Stimulated activated memory B cell treated with anti-CD40 and anti-IgM and Interleukin-4, amounts not matched to agents 10 μg/mL and 1 μg/mL and 100 μg/mL, for 72 hours (primary cell): ENCODE measurements at regions not wholly inside any gene's neighbourhood (a gene's known extent, or its start where the extent isn't known, plus 50 kb on each side); places are given as distances from the start of the nearest gene placed in this dataset.

Source experiments
- ATAC-seq: fragments of 150-1000 bp; cut with Tn5 transposase; 2 replicates; pipeline ENCODE4 v1.10.0; 2021
- H3K27ac Mint-ChIP-seq: one replicate; pipeline ENCODE4 v1.8.0; 2022; ENCODE audit warnings: mild to moderate bottlenecking, mixed read lengths
- H3K27me3 Mint-ChIP-seq: one replicate; pipeline ENCODE4 v1.8.0; 2022; ENCODE audit warnings: mixed read lengths
- H3K36me3 Mint-ChIP-seq: one replicate; pipeline ENCODE4 v1.8.0; 2022; ENCODE audit warnings: mixed read lengths
- H3K4me1 Mint-ChIP-seq: one replicate; pipeline ENCODE4 v1.8.0; 2022; ENCODE audit warnings: mixed read lengths
- H3K4me3 Mint-ChIP-seq: one replicate; pipeline ENCODE4 v1.8.0; 2022; ENCODE audit warnings: mild to moderate bottlenecking, moderate library complexity, mixed read lengths
- H3K9me3 Mint-ChIP-seq: one replicate; pipeline ENCODE4 v1.8.0; 2022; ENCODE audit warnings: mixed read lengths

- no peak for ATAC-seq
Measured at GRCh38 chr5:155839251-155840037, 487.5 kb upstream of the SGCD start.

DNA sequence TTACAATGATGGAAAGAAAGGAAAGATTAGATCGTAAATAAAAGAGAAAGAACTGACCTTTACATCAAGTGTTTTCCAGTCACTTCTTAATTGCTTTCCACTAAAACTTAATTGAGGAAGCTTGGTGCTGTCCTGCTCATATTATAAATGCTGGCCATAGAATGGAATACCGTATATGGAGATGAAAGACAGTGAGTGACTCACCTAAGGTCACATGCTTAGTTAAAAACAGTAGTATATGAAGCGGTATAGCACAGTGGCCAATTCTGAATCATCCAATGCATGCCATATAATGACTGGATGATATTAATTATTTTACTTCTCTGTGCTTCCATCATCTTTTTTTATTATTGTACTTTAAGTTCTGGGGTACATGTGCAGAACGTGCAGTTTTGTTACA, 482.4 kb upstream of the SGCD start:
- no peaks in the 10 kb centered on the region for H3K36me3 Mint-ChIP-seq
- H3K4me1 Mint-ChIP-seq, result no peaks in the 10 kb centered on the region
- no peaks in the 10 kb centered on the region for H3K9me3 Mint-ChIP-seq
- no peak for ATAC-seq
- H3K27me3 Mint-ChIP-seq, result no peaks in the 10 kb centered on the region
- H3K27ac Mint-ChIP-seq, result no peak overlapping the region
- H3K4me3 Mint-ChIP-seq, result no peak overlapping the region

More at GRCh38 chr5:155839251-155840037, 487.5 kb upstream of the SGCD start:
- Mint-ChIP-seq H3K9me3 (no peaks in the 10 kb centered on the region), H3K27me3 (no peaks in the 10 kb centered on the region), H3K4me3 (no peak overlapping the region), H3K4me1 (no peaks in the 10 kb centered on the region), H3K27ac (no peak overlapping the region), H3K36me3 (no peaks in the 10 kb centered on the region)

GRCh38 chr5:155850370-155850769, 476.6 kb upstream of the SGCD start:
- Mint-ChIP-seq H3K4me1 (no peaks in the 10 kb centered on the region), H3K27me3 (no peaks in the 10 kb centered on the region), H3K4me3 (no peak overlapping the region), H3K36me3 (no peaks in the 10 kb centered on the region), H3K9me3 (no peaks in the 10 kb centered on the region), H3K27ac (no peak overlapping the region)
- no peak for ATAC-seq

DNA sequence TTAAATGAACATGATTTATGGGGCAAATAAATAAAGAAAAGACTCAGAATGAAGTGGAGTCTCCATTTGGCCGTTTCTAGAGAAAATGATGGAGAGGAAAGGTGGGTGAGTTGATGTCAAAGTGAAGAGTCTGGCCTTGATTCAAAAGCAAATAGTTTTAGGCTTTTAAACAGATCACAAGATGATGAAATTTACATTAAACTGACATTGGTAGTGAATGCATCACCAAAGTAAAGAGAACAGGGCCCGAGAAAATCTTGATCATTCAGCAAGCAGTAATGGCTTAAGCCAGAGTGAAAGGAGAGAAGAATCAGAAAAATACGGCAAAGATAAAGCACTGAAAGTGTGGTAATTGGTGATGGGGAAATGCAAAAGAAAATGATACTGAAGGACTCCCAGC, 460.0 kb upstream of the SGCD start:
- Mint-ChIP-seq H3K9me3 (no peaks in the 10 kb centered on the region), H3K4me3 (no peak overlapping the region), H3K27me3 (no peaks in the 10 kb centered on the region), H3K36me3 (no peaks in the 10 kb centered on the region), H3K27ac (no peak overlapping the region), H3K4me1 (no peaks in the 10 kb centered on the region)
- ATAC-seq, result no peak

GRCh38 chr5:155867522-155868088, 459.4 kb upstream of the SGCD start:
- Mint-ChIP-seq H3K27ac (no peak overlapping the region), H3K4me3 (no peak overlapping the region), H3K9me3 (no peaks in the 10 kb centered on the region), H3K36me3 (no peaks in the 10 kb centered on the region), H3K4me1 (no peaks in the 10 kb centered on the region), H3K27me3 (no peaks in the 10 kb centered on the region)
- no peak for ATAC-seq

GRCh38 chr5:155870636-155871035, 456.3 kb upstream of the SGCD start:
- Mint-ChIP-seq H3K4me3 (no peak overlapping the region), H3K9me3 (no peaks in the 10 kb centered on the region), H3K36me3 (no peaks in the 10 kb centered on the region)

GRCh38 chr5:155871623-155872022, 455.3 kb upstream of the SGCD start:
- no peak for ATAC-seq
- H3K27ac Mint-ChIP-seq, result no peak overlapping the region
- H3K9me3 Mint-ChIP-seq, result no peaks in the 10 kb centered on the region
- no peaks in the 10 kb centered on the region for H3K36me3 Mint-ChIP-seq
- H3K4me1 Mint-ChIP-seq, result no peaks in the 10 kb centered on the region
- H3K4me3 Mint-ChIP-seq, result no peak overlapping the region
- H3K27me3 Mint-ChIP-seq, result no peaks in the 10 kb centered on the region

More at GRCh38 chr5:155870636-155871035, 456.3 kb upstream of the SGCD start:
- no peak for ATAC-seq
- no peaks in the 10 kb centered on the region for H3K4me1 Mint-ChIP-seq
- H3K27me3 Mint-ChIP-seq, result no peaks in the 10 kb centered on the region
- H3K27ac Mint-ChIP-seq, result no peak overlapping the region

- Mint-ChIP-seq H3K4me3 (no peak overlapping the region), H3K27me3 (no peaks in the 10 kb centered on the region), H3K27ac (no peak overlapping the region), H3K9me3 (no peaks in the 10 kb centered on the region), H3K4me1 (no peaks in the 10 kb centered on the region), H3K36me3 (no peaks in the 10 kb centered on the region)
- no peak for ATAC-seq
Measured at GRCh38 chr5:155872629-155873220, 454.2 kb upstream of the SGCD start.

DNA sequence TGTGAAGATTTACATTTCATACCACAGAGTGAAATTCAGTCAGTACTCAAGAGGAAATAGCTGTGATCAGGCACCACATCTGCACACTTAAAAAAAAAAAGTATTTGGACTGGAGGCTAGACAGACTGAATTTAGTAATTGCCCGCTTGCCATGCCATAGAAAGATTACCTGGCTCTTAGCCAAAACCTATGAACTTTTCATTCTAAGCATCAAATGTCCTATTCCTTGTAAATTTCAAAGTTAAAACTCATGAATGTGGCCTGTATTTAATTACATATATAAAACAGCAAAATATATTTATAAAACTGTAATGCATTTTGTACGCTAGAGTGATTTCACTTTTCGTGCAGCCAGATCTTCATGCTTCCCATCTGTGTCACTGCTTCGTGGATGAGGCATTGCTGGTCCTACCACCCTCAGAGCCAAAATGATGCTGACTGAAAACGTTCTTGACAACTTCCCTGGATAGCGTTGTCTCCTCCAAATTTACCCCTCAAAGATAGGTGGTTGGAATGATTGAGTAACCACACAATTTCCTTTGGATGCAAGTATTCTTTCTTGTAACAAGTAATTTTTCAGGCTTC, 447.9 kb upstream of the SGCD start:
- Mint-ChIP-seq H3K4me3 (no peak overlapping the region), H3K9me3 (no peaks in the 10 kb centered on the region), H3K4me1 (no peaks in the 10 kb centered on the region), H3K27ac (no peak overlapping the region), H3K36me3 (no peaks in the 10 kb centered on the region), H3K27me3 (no peaks in the 10 kb centered on the region)
- ATAC-seq, result no peak

GRCh38 chr5:155884041-155884440, 442.9 kb upstream of the SGCD start:
- Mint-ChIP-seq H3K27me3 (no peaks in the 10 kb centered on the region), H3K4me1 (no peaks in the 10 kb centered on the region), H3K4me3 (no peak overlapping the region), H3K36me3 (no peaks in the 10 kb centered on the region), H3K9me3 (no peaks in the 10 kb centered on the region), H3K27ac (no peak overlapping the region)
- no peak for ATAC-seq

DNA sequence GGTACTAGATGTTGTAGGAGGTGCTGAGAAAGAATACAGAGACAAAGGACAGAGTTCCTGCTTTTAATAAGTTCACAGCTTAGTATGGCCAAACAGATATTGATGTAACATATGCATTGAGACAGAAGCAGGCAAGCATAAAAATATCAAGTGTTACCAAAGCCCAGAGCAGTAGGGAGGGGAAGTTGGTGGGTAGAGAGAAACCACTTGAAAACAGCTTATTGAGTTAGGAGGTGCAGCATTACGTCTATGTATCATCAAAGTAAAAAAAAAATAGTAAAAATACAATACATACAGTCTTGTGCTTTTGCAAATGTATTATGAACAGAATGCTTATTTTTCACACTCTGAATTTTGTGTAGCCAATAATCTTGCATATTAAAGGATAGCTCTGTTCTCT, 441.8 kb upstream of the SGCD start:
- ATAC-seq, result no peak
- no peaks in the 10 kb centered on the region for H3K27me3 Mint-ChIP-seq
- H3K27ac Mint-ChIP-seq, result no peak overlapping the region
- H3K4me3 Mint-ChIP-seq, result no peak overlapping the region
- H3K36me3 Mint-ChIP-seq, result no peaks in the 10 kb centered on the region
- no peaks in the 10 kb centered on the region for H3K4me1 Mint-ChIP-seq
- H3K9me3 Mint-ChIP-seq, result no peaks in the 10 kb centered on the region

DNA sequence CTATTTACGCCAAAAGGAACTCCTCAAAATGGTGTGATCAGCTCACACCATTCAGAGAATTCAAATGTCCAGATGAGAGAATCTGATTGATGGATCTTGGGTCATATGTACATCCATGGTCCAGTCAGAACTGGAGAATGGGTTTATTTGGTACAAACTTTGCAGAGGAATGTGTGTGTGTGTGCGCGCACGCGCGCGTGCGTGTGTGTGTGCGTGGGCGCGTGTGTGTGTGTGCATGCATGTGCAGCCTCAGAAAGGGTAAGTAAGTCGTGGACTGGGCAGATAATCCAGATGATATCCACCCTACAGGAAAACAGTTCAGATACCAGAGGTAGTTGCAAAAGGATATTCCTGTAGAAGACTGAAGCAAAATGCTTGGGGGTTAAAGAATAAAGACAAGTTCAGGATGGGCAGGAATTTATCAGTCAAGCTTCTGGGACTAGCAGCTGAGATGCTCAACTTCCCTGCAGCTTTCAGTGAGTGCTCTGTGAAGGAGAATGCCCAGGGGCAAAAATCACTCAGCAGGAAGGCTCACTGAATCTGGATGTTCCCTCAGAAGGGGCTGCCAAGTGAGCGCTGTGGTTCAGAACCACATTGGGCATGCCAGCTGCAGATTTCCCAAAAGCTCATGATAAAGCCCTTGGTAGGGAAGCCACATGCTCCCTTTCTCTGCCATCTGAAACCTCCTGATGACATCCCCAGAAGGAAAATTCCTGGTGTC, 440.5 kb upstream of the SGCD start:
- H3K36me3 Mint-ChIP-seq, result no peaks in the 10 kb centered on the region
- no peaks in the 10 kb centered on the region for H3K4me1 Mint-ChIP-seq

DNA sequence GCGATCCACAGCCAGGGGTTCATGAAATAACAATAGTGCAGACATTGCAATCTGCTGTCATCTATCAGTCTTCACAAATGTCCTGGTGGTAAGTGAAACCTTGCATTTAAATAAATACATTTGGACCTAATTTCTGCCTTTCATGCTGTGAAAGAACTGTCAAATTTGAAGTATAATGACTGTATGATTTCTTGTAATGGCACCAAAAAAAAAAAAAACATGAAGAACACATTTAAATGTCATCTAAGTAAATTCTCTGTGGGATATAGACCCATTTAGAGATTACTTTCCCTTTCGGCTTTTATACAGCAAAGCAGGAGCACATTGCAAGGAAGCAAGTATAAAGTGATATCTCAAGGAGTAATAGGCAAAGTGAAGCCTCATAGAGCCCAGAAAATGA, 431.5 kb upstream of the SGCD start:
- no peak for ATAC-seq
- no peak overlapping the region for H3K27ac Mint-ChIP-seq
- H3K4me3 Mint-ChIP-seq, result no peak overlapping the region
- no peaks in the 10 kb centered on the region for H3K9me3 Mint-ChIP-seq
- no peaks in the 10 kb centered on the region for H3K27me3 Mint-ChIP-seq
- H3K4me1 Mint-ChIP-seq, result no peaks in the 10 kb centered on the region
- no peaks in the 10 kb centered on the region for H3K36me3 Mint-ChIP-seq

More for the DNA sequence above, 440.5 kb upstream of the SGCD start:
- H3K27ac Mint-ChIP-seq, result no peak overlapping the region
- H3K4me3 Mint-ChIP-seq, result no peak overlapping the region
- ATAC-seq, result peak; percentile 29
- H3K9me3 Mint-ChIP-seq, result no peaks in the 10 kb centered on the region
- no peaks in the 10 kb centered on the region for H3K27me3 Mint-ChIP-seq

- Mint-ChIP-seq H3K27me3 (no peaks in the 10 kb centered on the region), H3K9me3 (no peaks in the 10 kb centered on the region), H3K4me1 (no peaks in the 10 kb centered on the region), H3K27ac (no peak overlapping the region), H3K36me3 (no peaks in the 10 kb centered on the region), H3K4me3 (no peak overlapping the region)
- no peak for ATAC-seq
Measured at GRCh38 chr5:155897761-155898160, 429.2 kb upstream of the SGCD start.

- Mint-ChIP-seq H3K36me3 (no peaks in the 10 kb centered on the region), H3K27me3 (no peaks in the 10 kb centered on the region), H3K4me1 (no peaks in the 10 kb centered on the region), H3K4me3 (no peak overlapping the region), H3K9me3 (no peaks in the 10 kb centered on the region), H3K27ac (no peak overlapping the region)
- peak; percentile 28 for ATAC-seq
Measured at GRCh38 chr5:155898284-155898683, 428.7 kb upstream of the SGCD start.
